ENCODE measurements at regions not wholly inside any gene's neighbourhood (a gene's known extent, or its start where the extent isn't known, plus 50 kb on each side); places are given as distances from the start of the nearest gene placed in this dataset.

GRCh38 chr12:105610459-105610858 lies 280.0 kb downstream of the C12orf75 start:
- Histone ChIP-seq H3K9me3 (no peaks in the 10 kb centered on the region), H3K36me3 (no peaks in the 10 kb centered on the region), H3K4me3 (no peak overlapping the region), H3K4me1 (no peaks in the 10 kb centered on the region), H3K27me3 (no peaks in the 10 kb centered on the region), H3K27ac (replicated peaks in 1 of 4) (no peak overlapping the region)
- intact Hi-C loops (cut with DNase I), result no loop called here
- no peak for TF ChIP-seq POLR2AphosphoS5 (IDR thresholded peaks at IDR 0.05)
- TF ChIP-seq POLR2A (IDR thresholded peaks at IDR 0.05; ENCODE audit: low read depth), result no peak
- no peak for TF ChIP-seq EP300 (IDR thresholded peaks at IDR 0.05)
- no peak for TF ChIP-seq CTCF (IDR thresholded peaks at IDR 0.05)
- no peak for DNase-seq (ENCODE audit: extremely low spot score)
- WGBS, result 90% methylated on average over 5 of the region's 5 CpGs

GRCh38 chr12:105611340-105611739 lies 280.8 kb downstream of the C12orf75 start:
- Histone ChIP-seq H3K9me3 (no peaks in the 10 kb centered on the region), H3K4me3 (no peak overlapping the region), H3K36me3 (no peaks in the 10 kb centered on the region), H3K27ac (replicated peaks in 1 of 4) (no peak overlapping the region), H3K27me3 (no peaks in the 10 kb centered on the region), H3K4me1 (no peaks in the 10 kb centered on the region)
- no peak for DNase-seq (ENCODE audit: extremely low spot score)
- 82% methylated on average over 3 of the region's 3 CpGs for WGBS
- TF ChIP-seq POLR2AphosphoS5 (IDR thresholded peaks at IDR 0.05) (no peak), CTCF (IDR thresholded peaks at IDR 0.05) (no peak), POLR2A (IDR thresholded peaks at IDR 0.05; ENCODE audit: low read depth) (no peak)
- intact Hi-C loops (cut with DNase I), result no loop called here

- 90% methylated on average over 4 of the region's 4 CpGs for WGBS
- Histone ChIP-seq H3K4me1 (no peaks in the 10 kb centered on the region), H3K36me3 (no peaks in the 10 kb centered on the region), H3K4me3 (no peak overlapping the region), H3K27ac (replicated peaks in 1 of 4) (no peak overlapping the region), H3K27me3 (no peaks in the 10 kb centered on the region), H3K9me3 (no peaks in the 10 kb centered on the region)
- TF ChIP-seq POLR2A (IDR thresholded peaks at IDR 0.05; ENCODE audit: low read depth) (no peak), POLR2AphosphoS5 (IDR thresholded peaks at IDR 0.05) (no peak), EP300 (IDR thresholded peaks at IDR 0.05) (no peak), CTCF (IDR thresholded peaks at IDR 0.05) (no peak)
- DNase-seq (ENCODE audit: extremely low spot score), result no peak
- intact Hi-C loops (cut with DNase I), result no loop called here
Observed at GRCh38 chr12:105613269-105613668, 282.8 kb downstream of the C12orf75 start.

GRCh38 chr12:105613887-105614286 lies 283.4 kb downstream of the C12orf75 start:
- intact Hi-C loops (cut with DNase I), result no loop called here
- no peak for DNase-seq (ENCODE audit: extremely low spot score)

More at GRCh38 chr12:105613887-105614286, 283.4 kb downstream of the C12orf75 start:
- TF ChIP-seq CTCF (IDR thresholded peaks at IDR 0.05) (no peak), EP300 (IDR thresholded peaks at IDR 0.05) (no peak), POLR2A (IDR thresholded peaks at IDR 0.05; ENCODE audit: low read depth) (no peak), POLR2AphosphoS5 (IDR thresholded peaks at IDR 0.05) (no peak)
- no peak overlapping the region for H3K4me3 ChIP-seq
- no peaks in the 10 kb centered on the region for H3K36me3 ChIP-seq
- no peaks in the 10 kb centered on the region for H3K4me1 ChIP-seq
- H3K27me3 ChIP-seq, result no peaks in the 10 kb centered on the region
- no peaks in the 10 kb centered on the region for H3K9me3 ChIP-seq
- WGBS, result 91% methylated on average over 3 of the region's 3 CpGs
- no peak overlapping the region for H3K27ac ChIP-seq (replicated peaks in 1 of 4)

All from esophagus muscularis mucosa (tissue), 4 donors.